Mammary epithelial cell (primary cell): ENCODE measurements at regions not wholly inside any gene's neighbourhood (a gene's known extent, or its start where the extent isn't known, plus 50 kb on each side); places are given as distances from the start of the nearest gene placed in this dataset.

Experiments used
- CTCF ChIP-seq, 2 donors: IDR thresholded peaks in 1 of 2; conservative IDR thresholded peaks in 1 of 2; 2 replicates each; pipeline ENCODE4 v1.5.1; 2011 to 2012; ENCODE audit warnings: inconsistent platforms in 2 of 2, low read length in 2 of 2, mild to moderate bottlenecking in 2 of 2, control low read depth in 1 of 2, low read depth in 1 of 2; ENCODE audit not compliant: insufficient read depth in 1 of 2; ENCODE audit errors: extremely low read depth in 1 of 2
- EZH2 ChIP-seq: IDR thresholded peaks from 2 replicates; pipeline ENCODE4 v1.6.1; 2012; ENCODE audit warnings: low read length, inconsistent platforms, borderline replicate concordance

- TF ChIP-seq CTCF (conservative IDR thresholded peaks at IDR 0.05 in 1 of 2, IDR thresholded peaks at IDR 0.05 in 1 of 2; ENCODE audit: extremely low read depth in 1 of 2, insufficient read depth in 1 of 2, low read depth in 1 of 2, low read length in 2 of 2) = no peak
- TF ChIP-seq EZH2 = no peak
Observed at GRCh38 chrX:57848857-57849256, 61.4 kb downstream of the ZXDA start.
